Colonic mucosa (tissue), 4 donors: ENCODE measurements at regions not wholly inside any gene's neighbourhood (a gene's known extent, or its start where the extent isn't known, plus 50 kb on each side); places are given as distances from the start of the nearest gene placed in this dataset.

Source experiments
- DNase-seq: peaks from one replicate; pipeline ENCODE4 v3.0.0-alpha.2; 2020
- H3K27ac ChIP-seq: fragments of 200-600 bp; one replicate; pipeline ENCODE4 v1.8.0; 2021
- H3K27me3 ChIP-seq: fragments of 200-600 bp; one replicate; pipeline ENCODE4 v1.8.0; 2021
- H3K36me3 ChIP-seq: fragments of 200-600 bp; one replicate; pipeline ENCODE4 v1.8.0; 2021
- H3K4me1 ChIP-seq: fragments of 200-600 bp; one replicate; pipeline ENCODE4 v1.8.0; 2021; ENCODE audit warnings: mild to moderate bottlenecking
- H3K4me3 ChIP-seq: fragments of 200-600 bp; one replicate; pipeline ENCODE4 v1.8.0; 2021
- H3K9ac ChIP-seq, 2 donors: one replicate each; pipeline ENCODE4 v1.7.0; 2013; ENCODE audit warnings: control low read depth in 2 of 2, low read depth in 2 of 2, low read length in 2 of 2
- H3K9me3 ChIP-seq: fragments of 200-600 bp; one replicate; pipeline ENCODE4 v1.8.0; 2021
- CTCF ChIP-seq: fragments of 200-600 bp; IDR thresholded peaks from one replicate; pipeline ENCODE4 v1.8.0; 2022; ENCODE audit warnings: antibody characterized with exemption, mild to moderate bottlenecking
- intact Hi-C: fragments of 100-400 bp; cut with DNase I; formaldehyde crosslinking; loops from one replicate; pipeline ENCODE4 v1.14.1; 2022
- donor health status: healthy.
- donor health status: DM: no; HTN: no; CAD: no.
- donor health status: DM: no; HTN: no; CAD: no.

GRCh38 chr5:169398515-169398914 is 97.6 kb upstream of the SLIT3 start:
- H3K27me3 ChIP-seq: no peaks in the 10 kb centered on the region
- no peak for TF ChIP-seq CTCF
- no peak overlapping the region for H3K9ac ChIP-seq
- no peaks in the 10 kb centered on the region for H3K4me1 ChIP-seq
- no peak overlapping the region for H3K27ac ChIP-seq
- no peak for DNase-seq
- H3K36me3 ChIP-seq: no peaks in the 10 kb centered on the region
- intact Hi-C loops: no loop called here
- no peak overlapping the region for H3K4me3 ChIP-seq
- no peaks in the 10 kb centered on the region for H3K9me3 ChIP-seq

- Histone ChIP-seq H3K36me3 (no peaks in the 10 kb centered on the region), H3K4me1 (no peaks in the 10 kb centered on the region), H3K4me3 (no peak overlapping the region), H3K27me3 (no peaks in the 10 kb centered on the region), H3K9me3 (no peaks in the 10 kb centered on the region), H3K9ac (no peak overlapping the region), H3K27ac (no peak overlapping the region)
- intact Hi-C loops: no loop called here
- TF ChIP-seq CTCF: no peak
- DNase-seq: no peak
Measured at GRCh38 chr5:169395136-169395535, 94.2 kb upstream of the SLIT3 start.

GRCh38 chr5:169394371-169394770 is 93.4 kb upstream of the SLIT3 start:
- DNase-seq: no peak
- Histone ChIP-seq H3K9me3 (no peaks in the 10 kb centered on the region), H3K9ac (no peak overlapping the region), H3K36me3 (no peaks in the 10 kb centered on the region), H3K4me3 (no peak overlapping the region), H3K4me1 (no peaks in the 10 kb centered on the region), H3K27me3 (no peaks in the 10 kb centered on the region), H3K27ac (no peak overlapping the region)
- intact Hi-C loops: no loop called here
- no peak for TF ChIP-seq CTCF

GRCh38 chr5:169393907-169394306 is 93.0 kb upstream of the SLIT3 start:
- Histone ChIP-seq H3K9ac (no peak overlapping the region), H3K27me3 (no peaks in the 10 kb centered on the region), H3K4me3 (no peak overlapping the region), H3K27ac (no peak overlapping the region), H3K4me1 (no peaks in the 10 kb centered on the region), H3K9me3 (no peaks in the 10 kb centered on the region), H3K36me3 (no peaks in the 10 kb centered on the region)
- intact Hi-C loops: no loop called here
- TF ChIP-seq CTCF: no peak
- no peak for DNase-seq

- H3K27me3 ChIP-seq: no peaks in the 10 kb centered on the region
- H3K4me1 ChIP-seq: no peaks in the 10 kb centered on the region
- intact Hi-C loops: no loop called here
- H3K36me3 ChIP-seq: no peaks in the 10 kb centered on the region
- no peak for TF ChIP-seq CTCF
- no peak overlapping the region for H3K4me3 ChIP-seq
- H3K9ac ChIP-seq: no peak overlapping the region
- no peak overlapping the region for H3K27ac ChIP-seq
- H3K9me3 ChIP-seq: no peaks in the 10 kb centered on the region
- no peak for DNase-seq
Measured at GRCh38 chr5:169390265-169390664, 89.3 kb upstream of the SLIT3 start.

- H3K27ac ChIP-seq: no peak overlapping the region
- H3K9ac ChIP-seq: no peak overlapping the region
- no peaks in the 10 kb centered on the region for H3K9me3 ChIP-seq
- H3K27me3 ChIP-seq: no peaks in the 10 kb centered on the region
- TF ChIP-seq CTCF: no peak
- H3K4me3 ChIP-seq: no peak overlapping the region
- intact Hi-C loops: no loop called here
- no peak for DNase-seq
- H3K36me3 ChIP-seq: no peaks in the 10 kb centered on the region
- no peaks in the 10 kb centered on the region for H3K4me1 ChIP-seq
Measured at GRCh38 chr5:169389318-169389717, 88.4 kb upstream of the SLIT3 start.
